AG20443 (cell line): ENCODE measurements at regions not wholly inside any gene's neighbourhood (a gene's known extent, or its start where the extent isn't known, plus 50 kb on each side); places are given as distances from the start of the nearest gene placed in this dataset.

ENCODE experiments used
- DNase-seq: peaks from one replicate; pipeline ENCODE4 v3.0.0; 2012; ENCODE audit warnings: low spot score, mixed read lengths

DNA sequence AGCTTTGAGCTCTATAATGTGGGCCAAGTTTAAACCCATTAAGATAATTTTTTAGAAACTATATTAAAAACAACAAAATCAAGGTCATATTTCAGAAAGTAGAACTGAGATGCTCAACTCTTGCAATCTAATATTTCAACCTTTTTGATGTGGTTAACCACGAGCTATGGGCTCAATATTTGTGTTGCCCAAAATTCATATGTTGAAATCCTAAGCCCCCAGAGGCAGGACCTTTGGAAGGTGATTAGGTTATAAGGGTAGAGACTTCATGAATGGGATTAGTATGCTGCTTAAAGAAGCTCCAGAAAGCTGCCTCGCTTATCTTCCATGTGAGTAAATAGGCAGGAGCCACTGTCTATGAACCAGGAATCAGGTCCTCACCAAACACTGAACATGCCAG lies 284.4 kb downstream of the CRPPA start:
- DNase-seq = no peak

DNA sequence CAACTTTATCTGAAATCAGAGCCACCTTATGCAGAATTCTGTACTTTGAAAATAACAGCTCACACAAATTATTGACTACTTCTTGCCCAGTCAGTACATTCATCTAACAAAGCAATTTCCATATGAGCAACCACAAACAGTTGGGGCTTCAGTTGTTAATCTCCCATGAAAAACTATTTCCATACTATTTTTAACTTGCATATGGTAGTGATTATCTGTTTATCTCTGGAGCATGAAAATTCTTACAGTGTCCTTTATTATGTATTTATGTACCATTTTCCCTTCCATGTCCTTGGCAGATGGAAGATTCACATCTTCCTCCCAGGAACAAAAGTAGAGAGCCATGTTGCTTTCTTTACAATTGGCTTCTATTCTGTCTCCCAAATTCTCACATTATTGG lies 285.7 kb downstream of the CRPPA start:
- DNase-seq = no peak

DNA sequence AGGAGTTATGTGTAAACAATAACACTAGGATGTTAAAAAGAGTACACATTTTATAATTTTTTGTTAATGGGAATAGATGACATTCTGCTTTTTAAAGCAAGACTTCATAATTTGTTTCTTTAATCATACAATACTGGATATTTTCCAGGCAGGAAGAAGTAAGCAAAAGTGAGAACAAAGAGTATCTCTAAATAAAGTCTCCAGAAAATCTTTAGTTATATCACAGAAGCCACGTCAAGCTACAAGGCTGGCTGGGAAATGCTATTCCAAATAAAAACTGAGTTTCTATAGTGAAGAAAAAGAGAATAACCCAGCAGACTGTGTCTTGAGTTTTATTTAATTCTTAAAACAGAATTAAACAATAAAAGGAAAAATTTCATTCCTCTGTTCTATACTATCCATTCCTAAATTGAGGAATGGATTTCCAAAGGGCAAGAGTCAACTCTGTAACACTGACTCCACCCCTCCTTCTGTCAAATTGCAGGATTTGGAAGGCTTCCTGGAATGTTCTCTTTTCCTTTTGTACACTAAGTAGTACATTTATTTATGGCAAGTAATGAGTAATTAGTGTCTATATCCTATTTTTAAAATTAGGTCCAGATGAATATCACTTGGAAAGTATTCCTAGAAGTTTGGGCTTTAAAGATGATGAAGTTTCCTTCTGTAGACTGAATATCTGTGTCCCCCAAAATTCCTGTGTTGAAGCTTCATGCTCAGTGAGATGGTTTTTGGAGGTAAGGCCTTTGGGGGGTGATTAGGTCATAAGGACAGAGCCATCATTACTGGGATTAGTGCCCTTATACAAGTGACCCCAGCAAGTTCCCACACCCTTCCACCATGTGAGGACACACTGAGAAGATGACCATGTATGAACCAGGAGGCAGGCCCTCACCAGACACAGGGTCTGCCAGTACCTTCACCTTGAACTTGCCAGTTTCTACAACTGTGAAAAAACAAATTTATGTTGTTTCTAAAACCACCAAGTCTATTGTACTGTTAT lies 290.9 kb downstream of the CRPPA start:
- peak; percentile 14 for DNase-seq

DNA sequence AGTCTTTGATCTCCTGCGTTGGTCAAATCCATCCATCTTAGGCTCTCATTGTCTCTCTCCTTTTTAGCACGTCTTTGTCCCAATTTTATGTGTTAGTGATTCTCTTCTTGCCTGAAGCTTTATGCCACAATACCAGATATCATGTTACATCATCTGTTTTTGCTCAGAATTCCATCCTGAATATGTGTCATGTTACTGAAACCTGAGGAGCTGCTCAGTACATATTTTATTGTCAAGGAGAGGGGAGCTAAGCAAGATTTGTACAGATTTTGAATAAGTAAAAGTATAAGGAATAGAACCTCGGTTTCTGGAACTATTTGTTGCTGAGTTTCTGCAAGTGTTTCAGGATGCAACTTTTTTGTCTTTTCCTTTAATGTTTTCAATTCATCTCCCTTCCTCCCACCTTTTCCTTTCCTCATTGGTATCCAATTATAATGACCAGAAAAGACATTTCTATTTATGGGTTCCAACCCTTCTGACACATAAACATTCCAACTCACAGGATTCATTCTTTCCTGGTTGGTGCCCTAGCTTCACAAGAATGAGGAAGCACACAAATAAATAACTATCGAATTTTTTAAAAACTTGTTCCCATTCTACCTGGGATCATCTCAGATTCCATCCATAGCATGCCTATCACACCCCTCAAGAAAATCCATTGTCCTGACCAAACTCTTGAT lies 291.8 kb downstream of the CRPPA start:
- peak; percentile 56 for DNase-seq

DNA sequence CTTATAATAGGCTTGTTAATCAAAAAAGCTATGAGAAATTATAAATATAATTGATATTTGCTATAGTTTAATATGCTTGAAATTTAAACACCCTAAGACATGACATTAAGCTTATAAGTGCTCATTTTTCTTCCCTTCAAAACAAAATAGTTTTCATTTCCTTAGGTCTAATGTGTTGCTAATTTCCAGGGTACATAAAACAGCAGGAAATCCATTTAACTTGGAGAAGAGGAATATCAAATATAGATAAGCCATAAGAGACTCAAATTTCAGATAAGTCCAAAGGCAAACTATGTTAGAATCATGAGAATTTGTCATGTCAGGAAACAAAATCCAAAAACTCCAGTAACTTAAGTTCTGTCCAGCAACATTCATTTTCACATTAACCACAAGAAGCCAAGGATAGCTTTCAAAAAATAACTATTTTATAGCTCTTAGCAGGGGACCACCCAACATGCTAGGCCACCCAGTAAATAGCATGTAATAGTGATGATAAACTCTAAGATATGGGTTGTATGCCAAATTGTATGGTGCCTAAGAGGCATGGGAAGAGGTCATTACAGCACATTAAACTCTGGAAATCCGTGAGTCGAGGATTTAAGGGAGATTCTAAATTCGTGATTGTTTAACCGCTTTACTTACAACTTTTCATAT lies 298.1 kb downstream of the CRPPA start:
- no peak for DNase-seq

DNA sequence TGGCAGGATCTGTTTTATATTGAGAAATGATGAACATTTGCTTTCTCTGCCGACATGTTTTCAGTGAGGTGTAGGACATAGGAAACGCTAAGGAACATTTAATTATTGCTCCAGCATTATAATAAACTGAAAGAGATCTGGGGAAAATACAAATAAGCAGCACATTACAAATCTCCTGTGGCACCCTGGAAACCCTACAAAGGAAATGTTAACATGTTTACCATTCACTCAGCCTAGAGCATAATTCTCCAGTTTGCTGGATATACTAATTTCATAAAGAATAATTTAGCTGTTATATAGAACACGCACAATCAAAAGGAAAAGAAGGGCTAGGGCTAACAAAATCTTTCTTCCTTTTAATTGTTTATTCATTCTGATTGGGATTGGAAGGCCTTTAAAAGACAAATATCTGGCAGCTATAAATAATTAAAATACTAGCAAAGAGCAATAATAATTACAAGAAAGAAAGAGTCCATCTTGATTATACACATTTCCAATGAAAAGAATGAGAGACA lies 299.4 kb downstream of the CRPPA start:
- no peak for DNase-seq

DNA sequence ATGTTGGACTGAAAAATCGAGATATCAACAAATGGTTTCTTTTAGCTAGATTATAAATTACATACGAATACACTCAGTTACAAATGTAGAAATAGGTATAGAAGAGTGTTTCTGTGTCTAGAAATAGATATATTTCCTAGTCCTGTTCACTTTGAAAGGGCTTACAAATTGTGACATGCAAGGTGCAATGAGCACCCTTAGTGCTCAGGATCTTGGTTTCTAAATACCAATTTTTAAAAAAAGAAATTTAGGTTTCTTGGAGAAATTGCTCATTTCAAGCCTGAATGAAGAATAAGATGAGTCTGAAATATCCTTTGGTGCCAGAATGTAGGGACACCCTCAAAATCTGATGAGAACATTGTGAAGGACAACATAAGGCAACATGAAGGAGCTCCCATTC lies 306.0 kb downstream of the CRPPA start:
- no peak for DNase-seq

DNA sequence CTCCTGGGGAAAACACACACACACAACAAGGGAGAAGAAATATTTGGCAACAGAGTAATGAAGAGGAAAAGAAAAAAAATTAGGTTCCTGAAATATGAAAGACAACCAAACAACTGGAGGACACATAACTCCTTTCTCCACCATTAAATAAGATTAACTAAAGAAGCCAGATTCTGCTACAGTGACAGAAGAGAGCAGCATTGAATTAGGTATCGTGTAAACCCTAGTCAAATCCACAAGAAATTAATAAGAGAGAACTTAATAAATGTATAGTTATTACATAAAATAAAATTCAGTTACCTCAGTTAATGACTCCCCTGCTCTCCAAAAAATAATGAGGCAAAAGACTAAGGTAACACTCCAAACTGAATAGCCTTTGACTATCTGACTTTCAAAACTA lies 306.7 kb downstream of the CRPPA start:
- DNase-seq = no peak

DNA sequence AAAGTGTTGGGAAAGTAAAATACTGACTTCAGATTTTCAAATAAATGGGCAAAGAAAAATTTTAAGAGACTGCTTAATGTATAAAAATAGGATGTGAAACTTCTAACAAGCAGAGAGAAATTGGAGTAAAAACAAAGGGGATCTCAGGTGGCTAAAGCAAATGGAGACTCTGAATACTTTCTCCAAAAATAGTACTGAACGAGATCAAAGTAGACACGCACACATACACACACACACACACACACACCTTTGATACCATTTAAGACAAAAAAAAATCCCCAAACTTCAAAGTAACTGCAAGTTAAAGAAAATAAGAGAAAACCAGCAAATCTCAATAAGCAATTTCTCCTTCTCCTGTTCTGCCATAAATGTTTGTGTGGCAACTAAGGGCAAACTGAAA lies 307.3 kb downstream of the CRPPA start:
- DNase-seq = no peak

DNA sequence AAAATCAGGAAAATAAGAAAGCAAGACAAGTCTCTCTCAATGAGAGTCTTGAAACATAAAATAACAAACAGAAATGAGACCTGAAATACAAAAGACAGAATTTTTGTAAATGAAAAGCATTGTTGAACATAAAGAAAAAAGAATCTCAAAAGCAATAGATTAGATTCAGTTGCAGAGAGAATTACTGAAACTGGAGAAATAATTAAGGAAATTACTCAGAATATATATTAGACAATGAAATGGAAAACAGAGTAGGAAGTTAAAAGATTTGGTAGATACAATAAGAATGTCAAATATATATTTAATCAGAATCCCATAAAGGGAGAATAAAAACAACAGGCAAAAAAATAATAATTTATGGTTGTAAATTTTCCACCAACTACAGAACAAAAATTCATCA lies 308.3 kb downstream of the CRPPA start:
- no peak for DNase-seq

DNA sequence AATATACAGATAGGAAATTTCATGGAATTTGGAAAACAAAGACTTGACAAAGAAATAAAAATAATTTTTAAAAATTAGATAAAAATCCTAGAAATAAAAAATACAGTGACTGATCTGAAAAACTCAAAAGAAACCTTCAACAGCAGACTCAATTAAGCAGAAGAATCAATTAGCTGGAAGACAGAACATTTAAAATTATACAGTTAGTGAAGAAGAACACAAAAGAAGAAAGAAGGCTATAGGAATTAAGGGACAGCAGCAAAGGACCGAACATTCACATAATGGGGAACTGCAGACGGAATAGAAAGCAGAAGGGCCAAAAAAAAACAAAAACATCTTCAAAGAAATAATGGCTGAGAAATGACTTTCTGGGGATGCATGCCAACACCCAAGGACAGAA lies 314.5 kb downstream of the CRPPA start:
- DNase-seq = no peak

DNA sequence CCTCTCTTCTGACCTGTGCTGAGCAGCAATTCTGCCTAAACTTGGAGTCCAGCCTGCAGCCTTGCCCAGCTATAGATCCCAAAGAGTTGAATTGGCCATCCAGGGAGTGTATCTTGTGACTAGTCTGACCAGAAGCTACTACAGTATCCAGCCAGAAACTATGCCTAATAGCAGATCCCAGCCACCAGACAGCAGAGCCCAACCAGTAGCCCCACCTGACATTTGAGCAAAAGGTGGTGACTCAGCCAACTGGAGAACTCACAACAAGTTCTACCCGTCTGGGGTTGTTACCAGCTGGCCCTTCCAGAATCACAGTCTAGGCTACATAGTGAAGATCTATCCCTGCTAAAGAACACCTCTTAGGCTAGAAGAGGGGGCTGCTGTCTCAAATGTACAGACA lies 315.0 kb downstream of the CRPPA start:
- no peak for DNase-seq

DNA sequence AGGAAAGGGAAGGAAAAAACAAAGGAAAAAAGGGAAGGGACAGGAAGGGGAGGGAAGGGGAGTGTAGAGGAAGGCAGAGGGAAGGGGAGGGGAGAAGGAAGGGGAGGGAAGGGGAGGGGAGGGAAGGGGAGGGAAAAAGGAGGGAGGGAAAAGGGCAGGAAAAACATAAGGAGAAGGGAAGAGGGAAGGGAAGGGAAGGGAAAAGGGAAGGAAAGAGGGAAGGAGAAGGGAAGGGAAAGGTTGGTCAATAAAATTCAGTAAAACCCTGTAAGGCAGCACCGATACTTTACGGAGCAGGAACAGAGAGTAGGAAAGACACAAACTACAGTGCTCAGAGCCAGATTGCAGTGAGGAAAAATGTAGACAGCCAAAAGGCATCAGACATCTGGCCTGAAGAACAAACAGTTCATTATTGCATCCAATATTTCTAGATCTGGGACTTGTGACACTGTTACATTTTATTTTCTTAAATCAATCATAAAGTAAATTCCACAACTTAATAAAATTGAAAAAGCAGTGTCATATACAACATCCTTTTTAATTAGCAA lies 322.0 kb downstream of the CRPPA start:
- DNase-seq = no peak

DNA sequence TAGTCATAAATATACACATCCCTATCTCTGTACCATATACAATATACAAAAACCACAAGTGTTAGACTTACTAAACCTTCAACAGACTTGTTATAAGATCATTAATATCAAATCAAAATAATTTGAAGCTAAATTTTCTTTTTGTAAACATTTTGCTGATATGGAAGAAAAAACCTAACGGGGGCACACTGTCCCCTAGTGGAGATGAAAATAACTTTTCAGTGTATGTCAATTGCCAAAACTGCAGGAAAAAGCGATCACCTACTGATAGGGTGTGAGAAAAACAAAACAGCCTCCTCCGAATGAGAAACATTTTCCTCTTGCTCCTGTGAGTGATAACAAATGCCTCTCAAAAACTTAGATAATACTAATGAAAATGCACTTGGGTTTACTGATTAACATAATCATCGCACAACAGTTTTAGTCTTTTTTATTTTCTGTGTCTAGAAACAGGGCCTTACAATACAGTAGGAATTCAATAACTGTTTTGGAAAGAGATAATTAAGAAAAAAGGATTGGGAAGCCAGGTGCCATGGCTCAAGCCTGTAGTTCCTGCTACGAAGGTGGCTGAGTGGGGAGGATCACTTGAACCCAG lies 322.7 kb downstream of the CRPPA start:
- DNase-seq = peak; percentile 28

DNA sequence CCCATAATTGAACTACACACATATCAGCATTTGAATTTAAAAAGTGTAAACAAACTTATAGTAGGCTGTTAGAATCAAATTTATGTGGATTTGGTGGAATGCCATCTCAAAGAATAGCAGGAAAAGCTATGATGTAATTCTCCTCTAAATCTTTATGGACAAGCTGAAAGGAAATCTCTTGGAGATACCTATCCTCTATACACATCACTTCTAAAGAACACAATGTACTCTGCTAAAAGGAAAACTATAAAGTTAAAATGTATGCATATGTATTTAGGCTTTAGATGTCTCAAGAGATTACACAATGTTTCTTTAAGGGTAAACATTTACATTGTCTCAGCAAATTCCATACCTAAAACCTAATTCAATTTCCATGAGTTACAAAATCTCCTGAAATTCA lies 323.3 kb downstream of the CRPPA start:
- no peak for DNase-seq

DNA sequence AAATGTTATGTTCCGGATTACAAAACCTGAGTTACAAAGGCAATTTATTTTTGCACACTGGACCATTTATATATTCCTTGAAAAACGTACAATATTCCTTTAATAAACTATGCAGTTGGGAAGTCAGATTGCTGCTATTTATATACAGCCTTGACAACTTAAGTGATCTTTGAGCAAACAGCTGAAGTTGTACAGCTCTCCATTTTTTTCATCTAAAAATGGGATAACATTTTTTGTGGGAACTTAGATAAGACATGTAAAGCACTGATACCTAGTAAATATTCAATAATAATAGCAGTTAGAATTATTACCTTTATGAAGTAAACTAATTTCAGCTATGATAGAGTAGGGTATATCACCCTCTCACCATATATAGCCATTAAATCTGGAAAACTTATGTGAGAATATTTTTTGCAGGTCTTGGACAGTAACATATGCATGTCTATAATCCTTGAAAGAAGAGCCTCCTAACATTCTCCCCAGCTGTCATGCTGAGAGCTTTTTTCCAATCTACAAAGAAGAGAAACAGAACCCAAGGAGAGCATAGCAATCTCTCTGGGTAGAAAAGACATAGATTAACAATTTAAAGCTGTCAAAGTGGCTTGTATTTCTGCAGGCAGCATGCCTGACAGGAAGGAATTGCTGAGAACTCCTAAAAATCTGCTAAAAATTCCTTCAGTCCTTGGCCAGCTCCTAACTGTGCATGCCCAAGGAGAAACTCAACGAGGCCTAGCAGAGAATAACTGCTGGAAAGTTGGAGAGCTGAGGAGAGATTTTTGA lies 326.0 kb downstream of the CRPPA start:
- DNase-seq = no peak

DNA sequence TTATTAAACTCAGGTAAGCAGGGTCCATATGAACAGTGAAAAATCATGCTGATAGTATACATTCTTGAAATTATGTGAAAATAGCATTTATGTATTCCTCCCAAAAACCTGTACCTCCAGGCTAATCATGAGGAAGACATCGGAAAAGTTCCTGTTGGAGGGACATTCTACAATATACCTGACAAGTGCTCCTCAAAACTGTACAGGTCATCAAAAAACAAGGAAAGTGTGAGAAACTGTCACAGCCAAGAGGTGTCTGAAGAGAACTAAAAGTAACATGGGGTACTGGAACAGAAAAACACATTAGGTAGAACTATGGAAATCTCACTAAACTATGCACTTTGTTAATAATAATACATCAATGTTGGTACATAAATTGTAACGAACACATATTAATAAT lies 326.7 kb downstream of the CRPPA start:
- DNase-seq = no peak

DNA sequence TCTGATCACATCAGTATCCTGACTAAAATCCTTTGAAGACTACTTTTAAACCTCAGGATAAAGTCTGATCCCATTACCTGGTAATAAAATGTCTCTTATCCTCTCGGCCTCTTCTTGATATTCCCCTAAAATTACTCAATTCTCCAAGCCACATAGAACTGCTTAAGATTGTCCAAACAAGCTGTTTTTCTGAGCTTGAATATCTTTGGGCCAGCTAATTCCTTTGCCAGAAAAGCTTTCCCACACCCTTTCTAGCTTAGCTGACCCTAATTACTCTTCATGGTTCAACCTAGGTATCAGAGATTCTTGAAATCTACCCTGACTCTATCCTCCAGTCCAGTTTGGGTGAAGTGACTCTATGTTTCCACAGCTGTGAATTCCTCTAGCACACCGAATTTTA lies 328.6 kb downstream of the CRPPA start:
- no peak for DNase-seq

DNA sequence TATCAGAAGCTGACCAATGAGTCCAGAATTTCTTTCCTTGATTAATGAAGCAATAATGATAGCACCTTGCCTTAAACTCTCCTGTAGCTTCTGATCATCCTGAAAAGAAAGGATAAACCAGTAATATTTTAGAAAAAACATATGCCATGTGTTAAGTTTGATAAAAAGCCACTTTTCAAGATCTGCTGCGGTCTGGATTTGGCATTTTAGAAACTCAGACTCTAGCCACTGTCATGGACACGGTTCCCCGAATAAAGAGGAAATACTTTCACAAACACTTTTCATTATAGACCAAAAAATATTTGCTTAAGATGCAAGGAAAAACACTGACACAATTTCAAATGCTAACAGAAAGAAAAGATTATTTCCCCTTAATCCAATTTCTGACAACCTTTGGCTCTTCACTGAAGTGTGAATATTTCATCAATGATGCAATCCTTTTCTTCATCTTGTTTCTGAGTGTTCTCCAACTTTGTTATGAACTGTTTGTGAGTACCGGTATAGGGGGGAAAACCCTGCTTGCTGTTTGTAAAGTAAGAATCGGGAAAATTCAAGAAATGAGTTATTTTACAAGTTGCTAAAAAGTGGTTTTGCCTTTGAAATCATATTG lies 329.5 kb downstream of the CRPPA start:
- DNase-seq = no peak

DNA sequence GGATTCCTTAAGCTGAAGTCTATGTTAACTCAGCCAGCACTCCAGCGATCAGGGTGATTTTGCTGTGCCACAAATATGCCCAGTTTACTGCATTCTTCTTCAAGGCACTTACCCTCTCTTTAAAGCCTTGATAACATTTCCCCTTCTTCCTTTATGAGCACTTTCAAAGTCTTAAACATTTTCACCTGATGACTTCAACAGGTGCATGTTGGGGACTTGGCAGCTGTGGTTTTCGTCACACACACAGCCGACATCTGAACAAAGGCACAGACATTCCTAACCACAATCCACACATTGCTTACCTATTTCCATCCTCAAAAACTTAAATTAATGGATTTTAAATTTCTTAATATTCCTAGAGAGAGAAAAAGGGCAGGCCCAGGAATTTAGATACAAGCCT lies 331.5 kb downstream of the CRPPA start:
- no peak for DNase-seq

DNA sequence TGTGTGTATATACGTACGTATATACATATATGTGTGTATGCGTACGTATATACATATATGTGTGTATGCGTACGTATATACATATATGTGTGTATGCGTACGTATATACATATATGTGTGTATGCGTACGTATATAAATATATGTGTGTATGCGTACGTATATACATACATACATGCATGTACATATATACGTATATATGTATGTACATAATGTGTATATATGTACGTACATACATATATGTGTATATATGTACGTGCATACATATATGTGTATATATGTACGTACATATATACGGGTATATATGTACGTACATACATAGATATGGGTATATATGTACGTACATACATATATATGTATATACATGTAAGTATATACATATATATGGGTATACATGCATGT lies 332.1 kb downstream of the CRPPA start:
- no peak for DNase-seq
